GM12873 (cell line): ENCODE measurements at regions not wholly inside any gene's neighbourhood (a gene's known extent, or its start where the extent isn't known, plus 50 kb on each side); places are given as distances from the start of the nearest gene placed in this dataset.

ENCODE experiments used
- CTCF ChIP-seq: IDR thresholded peaks from 2 replicates; pipeline ENCODE4 v1.5.1; 2012; ENCODE audit warnings: low read depth, mild to moderate bottlenecking, moderate library complexity, low read length, control low read depth; ENCODE audit not compliant: insufficient read depth; ENCODE audit errors: missing control alignments

- no peak for TF ChIP-seq CTCF
Observed at GRCh38 chr9:135198586-135199285, 111.3 kb downstream of the OLFM1 start.

DNA sequence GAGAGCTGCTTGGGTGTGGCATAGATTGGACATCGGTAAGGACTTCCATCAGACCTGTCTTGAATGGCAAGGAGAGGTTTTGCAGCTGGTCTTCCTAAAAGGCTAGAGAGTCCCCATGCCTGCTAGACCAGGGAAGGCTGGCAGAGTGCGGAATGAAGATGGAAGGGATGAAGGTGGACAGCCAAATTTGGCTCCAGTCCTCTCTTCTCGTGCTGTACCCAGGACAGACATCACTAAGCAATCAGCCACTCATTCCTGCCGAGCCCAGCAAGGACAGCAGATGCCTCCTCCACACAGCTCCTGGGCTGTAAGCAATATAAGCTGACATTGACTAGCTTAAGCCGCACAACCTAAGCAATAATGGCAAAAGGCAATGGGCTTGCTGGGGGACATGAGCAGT, 112.0 kb downstream of the OLFM1 start:
- no peak for TF ChIP-seq CTCF

DNA sequence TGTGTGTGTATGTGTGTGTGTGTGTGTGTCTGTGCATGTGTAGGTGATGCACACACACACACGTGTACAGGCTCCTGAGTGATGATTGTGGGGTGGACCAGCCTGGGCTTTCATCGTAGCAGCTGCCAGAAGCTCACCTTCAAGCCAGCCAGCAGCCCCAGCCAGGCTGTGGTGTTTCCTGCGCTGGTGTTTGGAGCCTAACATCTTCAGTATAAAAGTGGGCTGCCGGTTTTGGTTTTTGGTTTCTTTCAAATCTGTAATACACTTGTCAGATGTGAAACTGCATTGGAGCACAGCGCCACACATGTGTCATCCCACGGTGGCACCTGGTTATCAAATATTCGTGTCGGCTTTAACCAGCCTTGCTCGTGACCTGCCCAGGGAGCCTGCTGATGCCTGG, 114.2 kb downstream of the OLFM1 start:
- TF ChIP-seq CTCF, result no peak

DNA sequence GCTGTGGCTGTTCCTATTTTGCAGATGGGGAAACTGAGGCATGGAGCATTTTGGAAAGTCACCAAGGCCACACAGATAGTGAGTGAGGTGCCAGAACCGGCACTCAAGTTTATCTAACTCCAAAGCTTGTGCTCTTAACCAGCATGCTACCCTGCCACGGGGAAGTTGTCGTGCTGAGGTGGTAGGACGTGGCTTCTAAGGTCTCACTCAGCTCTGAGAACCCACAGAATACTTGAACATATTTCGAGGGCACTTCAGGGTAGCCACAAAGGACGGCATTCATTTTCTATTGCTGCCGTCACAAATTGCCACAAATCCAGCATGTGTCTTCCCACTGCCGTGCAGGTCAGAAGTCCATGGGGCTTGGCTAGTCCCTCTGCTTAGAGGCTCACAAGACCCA, 116.7 kb downstream of the OLFM1 start:
- TF ChIP-seq CTCF, result no peak

- no peak for TF ChIP-seq CTCF
Observed at GRCh38 chr9:135209136-135209535, 121.7 kb downstream of the OLFM1 start.

- TF ChIP-seq CTCF, result no peak
Observed at GRCh38 chr9:135209852-135210251, 122.4 kb downstream of the OLFM1 start.

DNA sequence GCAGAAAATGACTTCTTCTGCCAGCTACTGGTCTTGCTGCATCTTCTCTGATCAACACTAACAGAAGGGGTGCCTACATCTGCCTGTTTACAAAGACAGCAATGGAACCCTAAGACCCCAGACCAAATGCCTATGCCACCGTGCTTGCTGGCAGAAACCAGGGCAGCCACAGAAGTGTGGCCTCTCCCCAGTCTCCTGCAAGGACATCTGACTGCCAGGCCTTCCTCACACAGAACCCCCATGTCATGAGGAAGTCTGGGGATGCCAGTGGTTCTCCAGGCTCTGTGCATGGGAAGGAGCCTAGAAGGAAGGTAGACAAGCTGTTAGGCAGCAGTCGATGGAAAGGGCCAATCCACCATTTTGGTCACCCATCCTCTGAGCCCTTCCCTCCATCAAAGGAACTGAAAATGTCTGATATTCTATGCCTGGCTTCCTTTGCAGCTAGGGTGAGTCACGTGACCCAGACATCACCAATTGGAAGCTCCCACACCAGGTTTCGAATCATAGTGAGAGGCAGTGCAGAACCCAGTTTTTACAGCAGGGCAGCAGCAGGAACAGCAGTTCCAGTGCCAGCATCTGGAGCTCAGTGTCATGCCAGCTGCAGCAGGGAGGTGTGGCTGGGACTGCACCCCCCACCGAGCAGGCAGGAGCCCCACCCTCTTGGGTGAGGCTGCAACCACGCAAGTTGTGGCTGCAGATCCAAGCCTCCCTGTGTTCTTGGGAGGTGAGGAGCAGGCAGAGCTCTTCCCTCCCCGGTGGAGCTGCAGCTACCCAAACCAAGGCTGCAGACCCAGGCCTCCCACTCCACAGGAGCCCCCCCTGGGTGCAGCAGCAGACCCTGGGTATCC, 123.4 kb downstream of the OLFM1 start:
- no peak for TF ChIP-seq CTCF
